ENCODE measurements at regions not wholly inside any gene's neighbourhood (a gene's known extent, or its start where the extent isn't known, plus 50 kb on each side); places are given as distances from the start of the nearest gene placed in this dataset.

- TF ChIP-seq CTCF (IDR thresholded peaks at IDR 0.05; ENCODE audit: insufficient read depth, low read depth, low read length) (no peak), EZH2 (IDR thresholded peaks at IDR 0.05; ENCODE audit: insufficient read depth, low read length) (no peak)
Measured at GRCh38 chr7:116384936-116385635, 114.5 kb upstream of the CAV2 start.
